Hepatocyte (in vitro differentiated cells): ENCODE measurements at regions not wholly inside any gene's neighbourhood (a gene's known extent, or its start where the extent isn't known, plus 50 kb on each side); places are given as distances from the start of the nearest gene placed in this dataset.

Source experiments
- CTCF ChIP-seq: fragments of 200-600 bp; sonication (generic); IDR thresholded peaks from 2 replicates; pipeline ENCODE4 v1.5.1; 2016; ENCODE audit warnings: antibody characterized with exemption, mild to moderate bottlenecking; ENCODE audit not compliant: poor library complexity
- EZH2 ChIP-seq: fragments of 200-600 bp; sonication (generic); IDR thresholded peaks from 2 replicates; pipeline ENCODE4 v1.6.1; 2016; ENCODE audit warnings: antibody characterized with exemption, mild to moderate bottlenecking, borderline replicate concordance

DNA sequence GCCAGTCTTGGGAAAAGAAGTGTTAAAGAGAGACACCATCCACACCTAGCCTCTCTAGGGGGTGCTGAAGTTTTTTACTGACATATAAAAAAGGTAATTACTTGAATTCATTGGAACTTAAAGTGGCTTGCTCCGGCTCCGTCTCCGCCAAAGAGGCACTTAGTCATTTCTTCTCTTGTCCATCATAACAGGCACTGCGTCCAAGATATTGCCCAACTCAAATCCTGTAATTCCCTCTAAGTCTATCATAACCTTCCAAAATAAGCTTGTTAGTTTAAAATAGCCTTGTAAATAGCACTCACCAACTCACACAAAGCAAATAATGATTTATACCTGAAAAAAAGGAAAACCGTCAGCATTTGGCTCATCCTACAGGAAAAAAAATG is 160.5 kb downstream of the ZBTB18 start:
- TF ChIP-seq CTCF, result no peak
- no peak for TF ChIP-seq EZH2
